Spleen (tissue), 11 donors: ENCODE measurements at regions not wholly inside any gene's neighbourhood (a gene's known extent, or its start where the extent isn't known, plus 50 kb on each side); places are given as distances from the start of the nearest gene placed in this dataset.

Source experiments
- DNase-seq: peaks from one replicate; pipeline ENCODE4 v3.0.0-alpha.2; 2020
- H3K27ac ChIP-seq, 8 donors: fragments of 200-600 bp; sonication (generic) in 7 of 8; 1 replicate in 4 of 8; 2 replicates in 4 of 8; pipeline versions ENCODE4 v1.5.0 to v1.8.0; 2016 to 2021; ENCODE audit warnings: inconsistent platforms in 4 of 8, mild to moderate bottlenecking in 4 of 8, moderate library complexity in 1 of 8
- H3K27me3 ChIP-seq, 7 donors: fragments of 200-600 bp; sonication (generic) in 6 of 7; replicated peaks in 1 of 7; 1 replicate in 4 of 7; 2 replicates in 3 of 7; pipeline versions ENCODE4 v1.5.0 to v1.8.0; 2016 to 2021; ENCODE audit warnings: inconsistent platforms in 3 of 7, mild to moderate bottlenecking in 1 of 7
- H3K36me3 ChIP-seq, 6 donors: fragments of 200-600 bp; sonication (generic) in 5 of 6; 1 replicate in 4 of 6; 2 replicates in 2 of 6; pipeline versions ENCODE4 v1.5.0 to v1.8.0; 2016 to 2021; ENCODE audit warnings: inconsistent platforms in 2 of 6
- H3K4me1 ChIP-seq, 6 donors: fragments of 200-600 bp; sonication (generic) in 5 of 6; 1 replicate in 3 of 6; 2 replicates in 3 of 6; pipeline versions ENCODE4 v1.5.0 to v1.8.0; 2016 to 2021; ENCODE audit warnings: inconsistent platforms in 3 of 6
- H3K4me3 ChIP-seq, 8 donors: fragments of 200-600 bp; sonication (generic) in 7 of 8; 1 replicate in 4 of 8; 2 replicates in 4 of 8; pipeline versions ENCODE4 v1.5.0 to v1.8.0; 2016 to 2021; ENCODE audit warnings: inconsistent platforms in 4 of 8, mild to moderate bottlenecking in 4 of 8, moderate library complexity in 2 of 8
- H3K9me3 ChIP-seq, 8 donors: fragments of 200-600 bp; sonication (generic) in 7 of 8; 1 replicate in 4 of 8; 2 replicates in 4 of 8; pipeline versions ENCODE4 v1.5.0 to v1.8.0; 2016 to 2021; ENCODE audit warnings: inconsistent platforms in 4 of 8
- CTCF ChIP-seq, 11 experiments: fragments of 200-600 bp in 7 of 11; fragments of 450-650 bp in 4 of 11; sonication (generic) in 4 of 11; IDR thresholded peaks in 8 of 11; conservative IDR thresholded peaks in 3 of 11; 1 replicate in 7 of 11; 2 replicates in 4 of 11; pipeline versions ENCODE4 v1.4.0 to v1.8.0; 2016 to 2021; ENCODE audit warnings: antibody characterized with exemption in 11 of 11, inconsistent platforms in 4 of 11, mild to moderate bottlenecking in 1 of 11
- POLR2A ChIP-seq, 3 donors: fragments of 450-650 bp; IDR thresholded peaks; one replicate each; pipeline ENCODE4 v1.5.1; 2017; ENCODE audit warnings: antibody characterized with exemption in 3 of 3, mild to moderate bottlenecking in 1 of 3
- POLR2AphosphoS5 ChIP-seq, 3 donors: sonication (generic); formaldehyde crosslinking; IDR thresholded peaks; one replicate each; pipeline ENCODE4 v1.5.1; 2017; ENCODE audit warnings: antibody characterized with exemption in 3 of 3
- WGBS, 5 donors: extraction: QIAGEN DNeasy Blood & Tissue Kit in 3 of 5; methylation state at CpG; one replicate each; pipeline versions ENCODE4 v1.1.5 to v1.1.7; 2013 to 2018; 5-methylcytosine and 5-hydroxymethylcytosine counted together
- intact Hi-C: fragments of 100-400 bp; cut with DNase I; formaldehyde crosslinking; loops from one replicate; pipeline ENCODE4 v1.15.0; 2023; ENCODE audit warnings: low total_unique reads
- donor health status: healthy with polysubstance abuse.
- donor health status: DM: no; HTN: no; CAD: no; lungs with moderate emphysema.
- donor health status: DM: no; HTN: no; CAD: no.
- donor health status: Bipolar disorder and iron deficiency.
- donor health status: healthy.
- donor health status: DM: no; HTN: no; CAD: no.
- donor health status: DM: yes; HTN: yes; CAD: no.

DNA sequence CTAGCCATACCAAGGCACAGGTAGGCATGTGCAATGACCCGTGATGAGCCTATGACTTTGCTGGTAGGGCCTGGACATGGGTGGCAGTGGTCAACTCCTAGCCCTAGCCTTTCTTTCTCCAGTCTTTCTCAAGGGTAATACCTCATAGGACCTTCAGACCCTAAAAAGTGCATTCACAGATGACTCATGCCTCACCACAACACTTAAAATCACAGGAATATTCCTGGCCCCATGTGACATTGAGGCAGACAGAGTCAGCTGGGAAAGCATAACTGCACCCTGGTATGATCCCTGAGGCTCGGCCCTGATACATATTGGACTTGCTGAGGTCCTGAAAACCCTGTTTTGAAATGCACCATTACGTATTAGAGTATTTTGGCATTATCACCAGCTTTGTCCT is 449.5 kb downstream of the HINT1 start:
- H3K36me3 ChIP-seq: no peaks in the 10 kb centered on the region
- H3K27ac ChIP-seq: no peak overlapping the region
- 78 to 87% (median 82%) methylated on average over 3 of the region's 3 CpGs for WGBS, 5 donors
- no peaks in the 10 kb centered on the region for H3K4me1 ChIP-seq
- no peaks in the 10 kb centered on the region for H3K9me3 ChIP-seq
- intact Hi-C loops: no loop called here
- DNase-seq: no peak
- TF ChIP-seq POLR2A (IDR thresholded peaks at IDR 0.05) (no peak), CTCF (IDR thresholded peaks at IDR 0.05 in 8 of 11, conservative IDR thresholded peaks at IDR 0.05 in 3 of 11) (no peak), POLR2AphosphoS5 (IDR thresholded peaks at IDR 0.05) (no peak)
- no peaks in the 10 kb centered on the region for H3K27me3 ChIP-seq
- H3K4me3 ChIP-seq: no peak overlapping the region

- Histone ChIP-seq H3K9me3 (no peaks in the 10 kb centered on the region), H3K4me3 (no peak overlapping the region), H3K27ac (no peak overlapping the region), H3K36me3 (no peaks in the 10 kb centered on the region), H3K4me1 (no peaks in the 10 kb centered on the region), H3K27me3 (no peaks in the 10 kb centered on the region)
- intact Hi-C loops: no loop called here
- WGBS, 5 donors: 73 to 100% (median 93%) methylated on average over 1 of the region's 1 CpG
- DNase-seq: no peak
- TF ChIP-seq POLR2AphosphoS5 (IDR thresholded peaks at IDR 0.05): no peak
- no peak for TF ChIP-seq CTCF (IDR thresholded peaks at IDR 0.05 in 8 of 11, conservative IDR thresholded peaks at IDR 0.05 in 3 of 11)
- TF ChIP-seq POLR2A (IDR thresholded peaks at IDR 0.05): no peak
These were observed 450.9 kb downstream of the HINT1 start for GRCh38 chr5:130714200-130714599.

DNA sequence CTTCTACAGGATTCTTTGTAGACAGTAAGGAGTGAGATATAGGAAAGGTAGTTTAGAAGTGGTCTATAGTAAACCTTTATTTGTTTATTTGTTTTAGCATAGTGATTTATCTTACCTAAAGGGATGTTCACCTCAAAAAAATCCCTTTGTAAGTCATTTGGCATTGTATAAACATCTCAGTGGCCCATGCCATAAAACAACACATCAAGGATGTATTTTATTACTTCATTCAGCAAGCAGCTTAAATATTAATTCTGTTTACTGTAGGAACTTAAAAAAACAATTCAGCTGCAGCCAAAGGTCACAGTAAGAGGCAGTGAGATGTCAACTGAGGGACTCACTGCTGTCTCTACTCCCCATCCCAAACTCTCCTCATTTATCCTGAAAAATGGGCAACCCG is 452.7 kb downstream of the HINT1 start:
- WGBS, 5 donors: 79 to 86% (median 81%) methylated on average over 1 of the region's 1 CpG
- intact Hi-C loops: no loop called here
- DNase-seq: no peak

DNA sequence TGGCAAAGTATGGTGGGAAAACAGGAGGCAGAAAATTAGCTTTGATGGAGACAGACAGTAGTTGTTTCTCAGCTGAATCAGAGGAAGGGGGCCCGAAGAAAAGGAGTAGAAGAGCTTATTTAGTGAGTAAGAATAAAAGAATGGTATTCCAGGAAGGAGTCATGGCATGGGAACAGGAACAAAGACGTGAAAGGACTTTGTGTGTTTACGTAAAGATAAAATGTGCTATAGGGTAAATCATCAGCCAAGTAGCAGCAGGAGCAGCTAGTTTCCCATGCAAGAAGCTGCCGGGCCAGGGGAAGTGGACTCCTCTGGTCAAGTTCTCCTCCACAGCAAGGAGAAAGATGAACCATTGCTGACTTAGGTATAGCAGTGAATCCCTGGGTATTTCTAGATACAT is 454.5 kb downstream of the HINT1 start:
- Histone ChIP-seq H3K4me1 (no peaks in the 10 kb centered on the region), H3K36me3 (no peaks in the 10 kb centered on the region), H3K27ac (no peak overlapping the region), H3K27me3 (no peaks in the 10 kb centered on the region), H3K4me3 (no peak overlapping the region), H3K9me3 (no peaks in the 10 kb centered on the region)
- TF ChIP-seq POLR2A (IDR thresholded peaks at IDR 0.05): no peak
- TF ChIP-seq POLR2AphosphoS5 (IDR thresholded peaks at IDR 0.05): no peak
- no peak for TF ChIP-seq CTCF (IDR thresholded peaks at IDR 0.05 in 8 of 11, conservative IDR thresholded peaks at IDR 0.05 in 3 of 11)
- no peak for DNase-seq
- WGBS, 5 donors: 64 to 76% (median 74%) methylated on average over 4 of the region's 4 CpGs
- intact Hi-C loops: no loop called here

More for the DNA sequence above, 452.7 kb downstream of the HINT1 start:
- Histone ChIP-seq H3K9me3 (no peaks in the 10 kb centered on the region), H3K27ac (no peak overlapping the region), H3K4me3 (no peak overlapping the region), H3K36me3 (no peaks in the 10 kb centered on the region), H3K4me1 (no peaks in the 10 kb centered on the region), H3K27me3 (no peaks in the 10 kb centered on the region)
- no peak for TF ChIP-seq POLR2A (IDR thresholded peaks at IDR 0.05)
- TF ChIP-seq POLR2AphosphoS5 (IDR thresholded peaks at IDR 0.05): no peak
- no peak for TF ChIP-seq CTCF (IDR thresholded peaks at IDR 0.05 in 8 of 11, conservative IDR thresholded peaks at IDR 0.05 in 3 of 11)
